HG03280 (cell line): ENCODE measurements at regions not wholly inside any gene's neighbourhood (a gene's known extent, or its start where the extent isn't known, plus 50 kb on each side); places are given as distances from the start of the nearest gene placed in this dataset.
"Not testable (repeated sequence)": the region's sequence is repeated elsewhere in the genome, so short reads cannot be mapped to it uniquely, and the experiment has no call there.

Experiments used
- ATAC-seq: cut with Tn5 transposase; IDR thresholded peaks from one replicate; pipeline ENCODE4 v1.9.1; 2021; ENCODE audit warnings: mild to moderate bottlenecking, moderate library complexity; ENCODE audit not compliant: unreplicated experiment

GRCh38 chr6:153984811-153985210 lies 54.2 kb upstream of the OPRM1 start:
- no peak for ATAC-seq

- no peak for ATAC-seq
Observed at GRCh38 chr6:153980171-153980570, 58.9 kb upstream of the OPRM1 start.

- ATAC-seq, result not testable (repeated sequence)
Observed at GRCh38 chr6:153978911-153979548, 60.0 kb upstream of the OPRM1 start.

- no peak for ATAC-seq
Observed at GRCh38 chr6:153976921-153977693, 61.9 kb upstream of the OPRM1 start.

- no peak for ATAC-seq
Observed at GRCh38 chr6:153966001-153966400, 73.0 kb upstream of the OPRM1 start.

GRCh38 chr6:153963352-153963751 lies 75.7 kb upstream of the OPRM1 start:
- no peak for ATAC-seq

- no peak for ATAC-seq
Observed at GRCh38 chr6:153962555-153962954, 76.5 kb upstream of the OPRM1 start.

GRCh38 chr6:153960741-153961140 lies 78.3 kb upstream of the OPRM1 start:
- ATAC-seq, result no peak

GRCh38 chr6:153960281-153960680 lies 78.8 kb upstream of the OPRM1 start:
- no peak for ATAC-seq

GRCh38 chr6:153959276-153959675 lies 79.8 kb upstream of the OPRM1 start:
- ATAC-seq, result no peak

GRCh38 chr6:153958860-153959259 lies 80.2 kb upstream of the OPRM1 start:
- ATAC-seq, result no peak

- ATAC-seq, result peak; percentile 79
Observed at GRCh38 chr6:153957394-153957793, 81.6 kb upstream of the OPRM1 start.

GRCh38 chr6:153956808-153957207 lies 82.2 kb upstream of the OPRM1 start:
- no peak for ATAC-seq

GRCh38 chr6:153949616-153950015 lies 89.4 kb upstream of the OPRM1 start:
- ATAC-seq, result no peak

- ATAC-seq, result peak; percentile 47
Observed at GRCh38 chr6:153947808-153948447, 91.1 kb upstream of the OPRM1 start.

- ATAC-seq, result no peak
Observed at GRCh38 chr6:153944201-153944600, 94.8 kb upstream of the OPRM1 start.

GRCh38 chr6:153942361-153942760 lies 96.7 kb upstream of the OPRM1 start:
- no peak for ATAC-seq

GRCh38 chr6:153941768-153942167 lies 97.3 kb upstream of the OPRM1 start:
- ATAC-seq, result no peak

GRCh38 chr6:153938876-153939275 lies 100.2 kb upstream of the OPRM1 start:
- ATAC-seq, result no peak

GRCh38 chr6:153931431-153931830 lies 107.6 kb upstream of the OPRM1 start:
- ATAC-seq, result no peak

GRCh38 chr6:153927867-153928266 lies 111.2 kb upstream of the OPRM1 start:
- ATAC-seq, result no peak
